Stimulated activated naive B cell treated with anti-CD40 and anti-IgM and Interleukin-4, amounts not matched to agents 10 μg/mL and 1 μg/mL and 100 μg/mL, for 72 hours (primary cell): ENCODE measurements at regions not wholly inside any gene's neighbourhood (a gene's known extent, or its start where the extent isn't known, plus 50 kb on each side); places are given as distances from the start of the nearest gene placed in this dataset.

Experiments
- ATAC-seq, 2 donors: fragments of 150-1000 bp; cut with Tn5 transposase; replicated peaks; 2 replicates each; pipeline ENCODE4 v1.10.0; 2021; ENCODE audit warnings: moderate library complexity in 1 of 2
- DNase-seq: peaks from one replicate; pipeline ENCODE4 v3.0.0; 2021
- H3K27ac Mint-ChIP-seq: one replicate; pipeline ENCODE4 v1.8.0; 2022; ENCODE audit warnings: mild to moderate bottlenecking, mixed read lengths
- H3K27me3 Mint-ChIP-seq, 2 donors: one replicate each; pipeline ENCODE4 v1.8.0; 2022; ENCODE audit warnings: mixed read lengths in 2 of 2
- H3K36me3 Mint-ChIP-seq, 2 donors: one replicate each; pipeline ENCODE4 v1.8.0; 2022; ENCODE audit warnings: mixed read lengths in 2 of 2, mild to moderate bottlenecking in 1 of 2
- H3K4me1 Mint-ChIP-seq, 2 donors: one replicate each; pipeline ENCODE4 v1.8.0; 2022; ENCODE audit warnings: mixed read lengths in 2 of 2, mild to moderate bottlenecking in 1 of 2
- H3K4me3 Mint-ChIP-seq, 2 donors: one replicate each; pipeline ENCODE4 v1.8.0; 2022; ENCODE audit warnings: mild to moderate bottlenecking in 2 of 2, mixed read lengths in 2 of 2, moderate library complexity in 1 of 2
- H3K9me3 Mint-ChIP-seq, 2 donors: one replicate each; pipeline ENCODE4 v1.8.0; 2022; ENCODE audit warnings: mixed read lengths in 2 of 2, mild to moderate bottlenecking in 1 of 2

DNA sequence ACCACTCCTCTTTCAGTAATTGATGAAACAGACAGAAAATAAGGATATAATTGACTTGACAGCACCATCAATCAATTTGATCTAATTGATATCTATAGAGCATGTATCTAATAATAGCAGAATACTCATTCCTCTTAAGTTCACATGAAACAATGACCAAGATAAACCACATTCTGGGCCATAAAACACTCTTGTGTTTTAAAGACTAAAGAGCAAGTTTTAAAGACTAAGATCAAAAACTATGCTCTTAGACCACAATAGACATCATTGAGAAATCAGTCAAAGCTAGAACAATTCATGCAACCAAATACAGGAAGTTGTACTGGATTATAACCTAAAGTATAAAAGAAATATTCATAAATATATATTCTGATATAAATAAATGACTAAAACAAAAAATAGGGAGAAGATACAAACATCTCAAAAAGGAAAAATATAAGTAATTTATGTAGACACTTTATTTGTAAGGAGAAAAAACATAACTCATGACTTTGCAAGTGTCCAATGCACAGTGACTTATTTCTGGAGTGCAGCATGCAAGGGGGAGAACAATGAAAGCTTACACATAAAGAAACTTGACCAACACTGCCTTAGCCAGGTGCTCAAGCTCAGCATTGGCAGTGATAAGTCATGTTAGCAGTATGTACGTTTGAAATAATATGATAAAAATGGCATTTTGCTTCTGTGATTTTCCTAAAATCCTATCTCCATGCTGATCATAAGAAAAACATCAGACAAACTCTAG is 312.7 kb upstream of the IGFBP3 start:
- no peaks in the 10 kb centered on the region for H3K4me1 Mint-ChIP-seq

DNA sequence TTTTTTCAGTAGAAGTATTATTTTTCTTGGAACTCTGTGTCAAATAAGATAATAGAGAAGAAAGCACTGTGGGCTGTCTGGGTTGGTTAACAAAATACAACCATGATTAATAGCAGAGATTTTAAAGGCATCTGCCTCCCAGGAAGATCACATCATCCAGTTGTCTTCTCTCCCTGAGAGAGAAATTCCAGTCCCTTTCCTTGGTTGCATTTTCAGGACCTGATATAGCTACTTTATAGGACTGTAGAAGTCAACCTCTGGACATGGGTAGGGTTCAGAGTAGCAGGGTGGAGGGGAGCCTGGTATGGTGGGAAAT is 309.9 kb upstream of the IGFBP3 start:
- no peak for ATAC-seq
- Mint-ChIP-seq H3K4me3 (no peak overlapping the region), H3K36me3 (no peaks in the 10 kb centered on the region), H3K27ac (no peak overlapping the region), H3K4me1 (no peaks in the 10 kb centered on the region), H3K27me3 (peaks cover 0 to 5% of the 10 kb centered on the region in 2 donors), H3K9me3 (no peaks in the 10 kb centered on the region)
- no peak for DNase-seq

More for the DNA sequence above, 312.7 kb upstream of the IGFBP3 start:
- DNase-seq: no peak
- peaks cover 0 to 5% of the 10 kb centered on the region in 2 donors for H3K27me3 Mint-ChIP-seq
- H3K27ac Mint-ChIP-seq: no peak overlapping the region
- no peaks in the 10 kb centered on the region for H3K36me3 Mint-ChIP-seq
- ATAC-seq: no peak
- H3K9me3 Mint-ChIP-seq: no peaks in the 10 kb centered on the region
- H3K4me3 Mint-ChIP-seq: no peak overlapping the region

DNA sequence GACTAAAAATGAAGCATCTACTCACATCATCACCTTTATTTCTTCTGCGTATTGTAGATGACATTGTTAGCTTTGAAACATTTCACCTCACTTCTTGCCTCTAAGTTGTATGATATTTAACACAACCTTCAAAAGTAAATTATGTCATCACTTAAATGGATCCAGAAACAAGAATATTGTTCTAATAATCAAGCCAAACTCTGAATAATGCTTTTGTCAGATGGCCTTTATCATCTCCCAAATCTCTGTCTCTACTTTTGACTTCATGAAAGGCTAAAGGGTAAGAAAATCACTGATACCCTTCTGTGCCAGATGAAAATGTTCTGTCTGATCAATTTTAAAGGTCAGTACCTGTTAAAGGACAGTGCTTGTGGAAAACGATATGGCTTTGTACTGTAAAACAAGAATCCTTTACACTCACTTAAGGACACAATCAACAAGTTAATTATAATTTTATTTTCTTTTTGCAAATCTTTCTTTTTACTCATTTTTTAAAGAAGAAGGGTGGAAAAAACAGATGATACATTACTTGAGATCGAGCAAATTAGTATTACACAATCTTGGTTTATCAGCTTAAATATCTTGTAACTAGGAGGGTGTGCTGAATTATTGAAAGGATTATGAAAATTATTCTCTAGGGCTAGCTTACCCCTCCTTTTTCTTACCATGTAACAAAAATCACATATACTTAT is 309.4 kb upstream of the IGFBP3 start:
- Mint-ChIP-seq H3K4me3 (no peak overlapping the region), H3K9me3 (no peaks in the 10 kb centered on the region), H3K27me3 (peaks cover 0 to 5% of the 10 kb centered on the region in 2 donors), H3K36me3 (no peaks in the 10 kb centered on the region), H3K27ac (no peak overlapping the region), H3K4me1 (no peaks in the 10 kb centered on the region)
- ATAC-seq (no peak), DNase-seq (no peak)

DNA sequence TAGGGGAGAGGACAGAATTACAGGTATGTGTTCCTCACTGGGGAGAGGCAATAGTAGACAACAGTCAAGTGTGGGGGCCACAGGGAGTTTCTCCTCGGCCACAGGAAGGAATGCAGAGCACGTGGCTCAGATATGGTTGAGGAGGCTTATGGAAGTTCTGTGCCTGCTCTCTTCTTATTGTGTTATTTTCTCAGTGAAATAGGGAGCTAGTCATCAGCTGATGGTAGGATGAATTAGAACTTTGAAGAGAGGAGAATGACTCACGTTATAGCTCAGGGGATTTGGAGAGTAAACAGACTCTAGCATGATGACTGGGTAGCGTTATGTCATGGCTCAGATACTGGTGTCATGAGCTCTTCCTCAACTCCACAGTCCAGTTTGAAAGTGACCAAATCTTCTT is 308.3 kb upstream of the IGFBP3 start:
- H3K27me3 Mint-ChIP-seq: peaks cover 0 to 5% of the 10 kb centered on the region in 2 donors
- no peak for ATAC-seq
- peaks cover 0 to 3% of the 10 kb centered on the region in 2 donors for H3K9me3 Mint-ChIP-seq
- H3K4me1 Mint-ChIP-seq: no peaks in the 10 kb centered on the region
- no peak for DNase-seq
- H3K27ac Mint-ChIP-seq: no peak overlapping the region
- H3K4me3 Mint-ChIP-seq: no peak overlapping the region
- no peaks in the 10 kb centered on the region for H3K36me3 Mint-ChIP-seq

DNA sequence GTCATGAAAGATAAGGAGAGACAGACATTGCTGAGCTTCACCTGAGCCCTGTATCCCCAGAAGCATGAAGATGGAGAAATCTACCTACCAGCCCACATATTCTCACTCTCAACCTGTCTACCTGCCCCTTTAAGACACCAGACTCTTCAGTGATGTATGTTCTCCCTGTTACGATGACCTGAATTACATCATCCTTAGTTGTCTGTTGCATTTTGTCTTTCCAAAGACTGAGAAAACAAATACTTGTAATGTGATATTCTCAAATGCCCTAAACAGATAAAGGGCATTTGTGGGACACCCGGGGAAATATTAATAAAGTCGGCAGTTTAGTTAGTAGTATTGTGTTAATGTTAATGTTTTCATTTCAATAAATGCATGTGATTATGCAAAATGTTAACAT is 305.8 kb upstream of the IGFBP3 start:
- H3K4me1 Mint-ChIP-seq: no peaks in the 10 kb centered on the region

DNA sequence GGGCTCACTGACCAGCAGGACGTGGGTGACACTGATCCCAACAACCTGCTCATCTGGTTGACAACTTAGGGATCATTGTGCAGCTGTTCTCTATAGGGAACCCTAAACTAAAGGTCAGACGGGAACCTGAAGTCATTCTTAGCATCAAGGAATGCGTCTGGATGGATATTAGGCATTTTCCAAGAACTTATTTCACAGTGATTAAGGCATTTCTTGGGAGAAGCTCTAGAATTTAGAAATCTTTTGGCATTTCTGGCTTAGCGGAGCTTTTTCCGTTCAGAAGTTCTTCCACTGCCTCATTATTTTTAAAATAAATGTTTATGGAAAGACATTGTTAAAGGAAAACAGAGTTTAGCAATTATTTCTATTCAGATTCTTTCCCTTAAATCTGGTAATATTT is 303.3 kb upstream of the IGFBP3 start:
- DNase-seq (no peak), ATAC-seq (no peak)
- Mint-ChIP-seq H3K4me3 (no peak overlapping the region), H3K4me1 (no peaks in the 10 kb centered on the region), H3K27me3 (no peaks in the 10 kb centered on the region), H3K36me3 (no peaks in the 10 kb centered on the region), H3K27ac (no peak overlapping the region), H3K9me3 (peaks cover 5 to 7% of the 10 kb centered on the region in 2 donors)

More for the DNA sequence above, 305.8 kb upstream of the IGFBP3 start:
- no peaks in the 10 kb centered on the region for H3K36me3 Mint-ChIP-seq
- no peaks in the 10 kb centered on the region for H3K27me3 Mint-ChIP-seq
- no peak overlapping the region for H3K4me3 Mint-ChIP-seq
- no peak overlapping the region for H3K27ac Mint-ChIP-seq
- H3K9me3 Mint-ChIP-seq: peaks cover 5 to 7% of the 10 kb centered on the region in 2 donors
- ATAC-seq (no peak), DNase-seq (no peak)

DNA sequence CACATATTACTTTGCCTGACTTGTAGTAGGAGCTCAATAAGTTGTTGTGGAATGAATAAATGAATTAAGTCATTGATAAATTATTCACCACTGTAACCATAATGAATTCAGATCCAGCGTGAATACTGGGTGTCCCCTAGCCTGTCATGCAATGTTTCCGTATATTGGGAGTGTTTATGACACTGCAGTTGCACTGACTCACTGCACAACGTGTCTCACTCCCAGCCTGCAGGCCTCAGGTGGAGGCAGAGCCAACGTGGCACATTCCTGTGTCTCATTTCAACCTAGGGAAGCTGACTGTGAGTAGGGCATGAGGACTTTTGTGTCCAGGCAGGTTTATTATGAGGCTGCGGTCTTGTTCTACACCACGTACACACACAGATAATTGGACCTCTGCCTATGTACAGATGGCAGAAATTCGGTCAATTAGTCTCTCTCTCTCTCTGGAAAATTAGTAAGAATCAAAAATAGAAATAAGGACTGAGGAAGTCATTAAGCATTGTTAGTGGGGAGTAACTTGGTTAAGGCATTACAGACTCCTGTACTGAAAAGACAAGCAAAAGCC is 299.1 kb upstream of the IGFBP3 start:
- H3K27me3 Mint-ChIP-seq: no peaks in the 10 kb centered on the region
- H3K27ac Mint-ChIP-seq: no peak overlapping the region
- H3K4me1 Mint-ChIP-seq: no peaks in the 10 kb centered on the region
- H3K9me3 Mint-ChIP-seq: peaks cover 6 to 7% of the 10 kb centered on the region in 2 donors
- no peaks in the 10 kb centered on the region for H3K36me3 Mint-ChIP-seq
- DNase-seq: no peak
- H3K4me3 Mint-ChIP-seq: no peak overlapping the region
- ATAC-seq: no peak

DNA sequence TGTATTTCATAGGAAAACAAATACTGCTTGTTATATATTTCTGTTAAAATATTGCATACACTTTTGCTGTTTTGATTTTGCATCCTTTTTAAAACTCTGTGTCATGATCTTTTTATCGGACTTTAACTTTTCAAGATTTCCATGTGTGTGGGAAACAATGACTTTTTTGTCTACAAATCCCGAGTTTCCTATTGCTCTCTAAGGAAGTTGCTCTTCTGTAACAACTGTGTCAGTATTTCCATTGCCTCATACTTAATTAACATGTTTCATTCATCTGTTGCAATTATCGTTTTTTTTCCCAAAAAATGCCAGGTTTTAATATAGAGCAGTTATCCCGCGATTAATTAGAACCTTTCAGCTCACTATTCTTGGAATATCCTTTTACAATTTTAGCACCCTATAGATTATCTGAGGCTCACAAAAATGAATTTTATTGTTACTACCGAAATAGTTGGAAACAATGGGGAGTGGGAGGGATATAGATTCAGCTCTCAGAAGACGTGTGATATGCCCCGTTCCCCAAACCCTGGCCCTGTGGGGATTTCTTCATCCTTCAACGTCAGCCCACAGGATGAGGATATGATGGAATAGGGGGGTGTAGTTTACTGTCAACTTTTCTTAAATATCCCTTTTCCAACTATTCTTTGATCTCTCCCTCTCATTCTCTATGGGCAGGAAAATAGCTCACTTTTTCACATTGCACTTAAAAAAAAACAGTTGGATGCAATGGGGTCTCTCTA is 297.6 kb upstream of the IGFBP3 start:
- H3K4me3 Mint-ChIP-seq: no peak overlapping the region
- ATAC-seq (no peak), DNase-seq (no peak)
- H3K4me1 Mint-ChIP-seq: no peaks in the 10 kb centered on the region
- H3K36me3 Mint-ChIP-seq: no peaks in the 10 kb centered on the region
- H3K27me3 Mint-ChIP-seq: no peaks in the 10 kb centered on the region
- H3K9me3 Mint-ChIP-seq: peaks cover 7% of the 10 kb centered on the region in 2 donors
- H3K27ac Mint-ChIP-seq: no peak overlapping the region

DNA sequence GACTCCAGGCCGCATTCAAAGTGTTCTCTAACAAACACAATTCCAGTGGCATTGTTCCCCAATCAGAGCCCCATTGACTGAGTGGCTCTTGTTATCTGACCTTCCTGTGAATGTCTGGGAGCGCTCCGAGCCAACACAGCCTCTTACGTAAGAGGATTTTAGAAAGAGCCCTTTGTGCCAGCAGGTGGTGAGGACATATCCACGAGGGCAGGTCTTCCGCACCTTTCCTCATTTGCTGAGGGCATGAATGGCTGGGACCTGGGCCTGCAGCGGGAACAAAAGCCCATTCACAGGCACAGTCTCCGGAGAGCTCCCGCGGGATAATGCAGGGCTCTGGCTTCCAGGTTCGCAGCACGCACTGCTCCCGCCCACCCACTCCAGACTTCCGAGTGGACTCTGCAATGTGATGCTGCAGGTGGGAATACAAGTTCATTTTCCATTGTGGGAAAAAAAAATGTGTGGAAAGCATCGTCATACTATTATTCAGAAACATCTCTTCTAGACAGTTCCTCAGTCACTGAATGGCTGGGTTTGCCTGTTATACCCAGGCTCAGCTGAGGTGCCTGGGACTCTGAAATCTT is 295.0 kb upstream of the IGFBP3 start:
- no peak overlapping the region for H3K4me3 Mint-ChIP-seq
- DNase-seq: no peak
- peaks cover 0 to 8% of the 10 kb centered on the region in 2 donors for H3K9me3 Mint-ChIP-seq
- no peaks in the 10 kb centered on the region for H3K36me3 Mint-ChIP-seq
- H3K4me1 Mint-ChIP-seq: no peaks in the 10 kb centered on the region
- ATAC-seq: no peak
- no peak overlapping the region for H3K27ac Mint-ChIP-seq
- H3K27me3 Mint-ChIP-seq: no peaks in the 10 kb centered on the region

DNA sequence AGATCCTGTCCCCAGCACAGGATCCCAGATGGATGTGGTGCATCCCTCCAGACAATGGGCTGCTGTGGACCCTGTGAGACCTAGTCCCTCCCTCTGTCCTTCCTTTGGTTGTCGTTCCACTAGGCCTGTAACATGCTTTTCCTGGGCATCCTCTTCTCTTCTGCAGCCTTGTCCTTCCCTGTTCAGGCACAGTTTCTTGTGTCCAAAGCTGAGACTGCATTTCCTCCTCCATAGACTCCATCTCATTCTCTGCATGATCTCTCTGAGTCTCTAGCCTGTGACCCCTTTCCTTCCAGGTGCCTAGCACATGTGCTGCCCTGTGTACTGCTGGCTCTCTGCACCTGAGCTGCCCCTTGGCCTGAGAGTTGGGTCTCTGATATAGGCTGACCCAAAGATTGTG is 293.5 kb upstream of the IGFBP3 start:
- Mint-ChIP-seq H3K27me3 (no peaks in the 10 kb centered on the region), H3K4me1 (no peaks in the 10 kb centered on the region), H3K9me3 (peaks cover 0 to 8% of the 10 kb centered on the region in 2 donors), H3K36me3 (no peaks in the 10 kb centered on the region), H3K27ac (no peak overlapping the region), H3K4me3 (no peak overlapping the region)
- ATAC-seq (no peak), DNase-seq (no peak)

DNA sequence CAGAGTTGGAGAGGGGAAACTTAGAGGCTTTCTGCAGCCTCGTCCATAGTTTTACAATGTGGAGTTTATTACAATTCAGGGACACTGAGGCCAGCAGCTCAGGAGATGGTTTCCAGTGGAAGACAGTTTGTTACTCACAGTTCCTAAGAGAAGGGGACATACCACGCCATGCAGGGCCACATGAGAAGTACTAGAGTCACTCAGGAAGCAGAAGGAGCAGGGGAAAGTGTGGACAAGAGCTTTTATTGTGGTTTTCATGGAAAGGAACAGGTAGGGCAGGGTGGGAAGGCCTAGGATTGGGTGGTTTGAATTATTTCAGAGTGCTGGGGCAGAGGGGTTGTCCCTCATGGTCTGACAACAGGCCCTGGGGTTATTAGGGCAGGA is 292.1 kb upstream of the IGFBP3 start:
- Mint-ChIP-seq H3K9me3 (peaks cover 0 to 8% of the 10 kb centered on the region in 2 donors), H3K4me1 (no peaks in the 10 kb centered on the region), H3K4me3 (no peak overlapping the region), H3K27ac (no peak overlapping the region), H3K36me3 (no peaks in the 10 kb centered on the region), H3K27me3 (no peaks in the 10 kb centered on the region)
- ATAC-seq: no peak
- no peak for DNase-seq

DNA sequence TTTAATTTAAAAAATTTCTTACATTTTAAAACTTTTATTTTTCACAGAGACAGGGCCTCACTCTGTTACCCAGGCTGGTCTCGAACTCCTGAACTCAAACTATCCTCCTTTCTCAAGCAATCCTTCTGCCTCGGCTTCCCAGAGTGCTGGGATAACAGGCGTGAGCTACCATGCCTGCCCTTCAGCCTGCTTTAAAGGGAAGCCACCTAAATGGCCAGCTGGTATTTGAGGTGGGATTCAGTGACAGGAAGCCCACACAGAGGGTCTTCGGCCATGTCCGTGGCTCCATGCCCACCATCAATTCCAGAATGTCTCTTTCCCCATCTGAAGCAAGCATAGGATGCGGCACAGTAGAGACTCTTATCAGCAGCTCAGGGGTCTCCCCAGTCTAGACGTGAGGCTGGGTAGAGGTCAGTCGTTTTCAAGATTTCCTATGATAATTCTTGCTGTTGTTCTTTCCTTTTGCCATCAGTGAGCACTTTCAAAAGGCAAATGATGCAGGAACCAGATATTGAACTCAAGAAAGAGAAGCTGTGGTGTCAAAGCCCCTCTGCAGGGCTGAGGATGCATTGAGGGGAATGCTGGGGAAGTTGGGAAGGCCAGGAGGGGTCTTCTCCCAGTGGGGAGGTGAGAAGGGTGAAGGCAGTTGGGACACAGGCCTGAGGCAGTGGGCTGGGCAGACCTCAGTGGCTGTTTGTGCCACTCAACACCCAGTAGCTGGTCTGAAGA is 291.5 kb upstream of the IGFBP3 start:
- DNase-seq: no peak
- peaks cover 0 to 8% of the 10 kb centered on the region in 2 donors for H3K9me3 Mint-ChIP-seq
- no peak overlapping the region for H3K27ac Mint-ChIP-seq
- H3K4me3 Mint-ChIP-seq: no peak overlapping the region
- H3K27me3 Mint-ChIP-seq: no peaks in the 10 kb centered on the region
- H3K4me1 Mint-ChIP-seq: no peaks in the 10 kb centered on the region
- ATAC-seq: no peak
- H3K36me3 Mint-ChIP-seq: no peaks in the 10 kb centered on the region

DNA sequence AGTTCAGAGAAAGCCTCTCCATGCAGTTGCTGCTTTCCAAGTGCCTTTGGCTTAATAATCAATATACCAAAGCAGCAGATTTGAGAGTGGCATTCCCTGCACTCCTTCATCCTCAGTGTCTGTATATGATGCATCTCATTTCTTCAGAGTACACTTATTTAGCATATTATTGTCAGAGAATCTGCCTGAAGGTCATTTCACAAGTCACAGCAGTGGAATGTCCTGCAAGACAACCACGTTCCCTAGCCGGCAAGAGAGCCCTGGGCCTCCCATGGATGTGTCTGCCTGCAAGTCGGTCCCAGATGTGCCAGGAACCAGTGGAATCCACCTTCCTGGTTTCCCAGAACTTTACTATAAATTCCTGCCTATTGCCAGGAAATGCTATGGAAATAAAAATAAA is 289.4 kb upstream of the IGFBP3 start:
- Mint-ChIP-seq H3K4me1 (no peaks in the 10 kb centered on the region), H3K4me3 (no peak overlapping the region), H3K9me3 (peaks cover 0 to 7% of the 10 kb centered on the region in 2 donors), H3K27me3 (peaks cover 0 to 6% of the 10 kb centered on the region in 2 donors), H3K36me3 (no peaks in the 10 kb centered on the region), H3K27ac (no peak overlapping the region)
- ATAC-seq (no peak), DNase-seq (no peak)
